ENCODE measurements at regions not wholly inside any gene's neighbourhood (a gene's known extent, or its start where the extent isn't known, plus 50 kb on each side); places are given as distances from the start of the nearest gene placed in this dataset.

DNA sequence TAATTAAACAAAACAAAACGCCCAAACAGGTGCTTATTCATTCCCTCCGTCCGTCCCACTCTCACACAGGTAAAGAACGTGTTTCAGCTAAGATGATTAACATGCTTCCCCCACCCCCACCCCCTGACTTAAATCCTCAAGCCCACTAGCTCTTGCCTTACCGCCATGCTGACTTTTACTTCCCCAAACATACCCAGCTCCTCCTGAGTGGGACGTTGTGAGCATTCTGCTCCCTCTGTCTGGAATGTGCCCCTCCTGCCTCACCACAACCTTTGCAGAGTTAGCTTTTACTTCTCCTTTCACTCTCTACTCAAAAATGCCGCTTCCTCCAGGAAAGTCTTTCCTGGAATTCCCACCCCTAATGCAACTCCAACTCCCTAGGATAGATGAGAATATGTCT, 774.0 kb upstream of the RBFOX1 start:
- TF ChIP-seq POLR2AphosphoS5 (IDR thresholded peaks at IDR 0.05; ENCODE audit: insufficient read depth in 1 of 2, low read depth in 1 of 2) (no peak), POLR2A (IDR thresholded peaks at IDR 0.05) (no peak)
- TF ChIP-seq, protein P1, sequence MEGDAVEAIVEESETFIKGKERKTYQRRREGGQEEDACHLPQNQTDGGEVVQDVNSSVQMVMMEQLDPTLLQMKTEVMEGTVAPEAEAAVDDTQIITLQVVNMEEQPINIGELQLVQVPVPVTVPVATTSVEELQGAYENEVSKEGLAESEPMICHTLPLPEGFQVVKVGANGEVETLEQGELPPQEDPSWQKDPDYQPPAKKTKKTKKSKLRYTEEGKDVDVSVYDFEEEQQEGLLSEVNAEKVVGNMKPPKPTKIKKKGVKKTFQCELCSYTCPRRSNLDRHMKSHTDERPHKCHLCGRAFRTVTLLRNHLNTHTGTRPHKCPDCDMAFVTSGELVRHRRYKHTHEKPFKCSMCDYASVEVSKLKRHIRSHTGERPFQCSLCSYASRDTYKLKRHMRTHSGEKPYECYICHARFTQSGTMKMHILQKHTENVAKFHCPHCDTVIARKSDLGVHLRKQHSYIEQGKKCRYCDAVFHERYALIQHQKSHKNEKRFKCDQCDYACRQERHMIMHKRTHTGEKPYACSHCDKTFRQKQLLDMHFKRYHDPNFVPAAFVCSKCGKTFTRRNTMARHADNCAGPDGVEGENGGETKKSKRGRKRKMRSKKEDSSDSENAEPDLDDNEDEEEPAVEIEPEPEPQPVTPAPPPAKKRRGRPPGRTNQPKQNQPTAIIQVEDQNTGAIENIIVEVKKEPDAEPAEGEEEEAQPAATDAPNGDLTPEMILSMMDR (IDR thresholded peaks at IDR 0.05) = no peak

All from vagina (tissue), 2 donors.